ENCODE measurements at regions not wholly inside any gene's neighbourhood (a gene's known extent, or its start where the extent isn't known, plus 50 kb on each side); places are given as distances from the start of the nearest gene placed in this dataset.
"Not testable (repeated sequence)": the region's sequence is repeated elsewhere in the genome, so short reads cannot be mapped to it uniquely, and the experiment has no call there.

GRCh38 chr6:58073263-58073662 lies 755.8 kb downstream of the PRIM2 start:
- no peaks in the 10 kb centered on the region for H3K36me3 Mint-ChIP-seq (ENCODE audit: insufficient read depth)
- no peak overlapping the region for H3K4me3 Mint-ChIP-seq (ENCODE audit: low read depth)
- H3K27ac Mint-ChIP-seq = no peak overlapping the region
- H3K27me3 Mint-ChIP-seq = no peaks in the 10 kb centered on the region
- no peak for DNase-seq (ENCODE audit: low spot score, unreplicated experiment)
- H3K9me3 Mint-ChIP-seq (ENCODE audit: low read depth) = peaks cover 41% of the 10 kb centered on the region
- H3K4me1 Mint-ChIP-seq (ENCODE audit: low read depth) = no peaks in the 10 kb centered on the region
- no peak for TF ChIP-seq CTCF (IDR thresholded peaks at IDR 0.05; ENCODE audit: unreplicated experiment)

GRCh38 chr6:58090067-58090466 lies 772.6 kb downstream of the PRIM2 start:
- not testable (repeated sequence) for H3K27me3 Mint-ChIP-seq; H3K27ac Mint-ChIP-seq; H3K4me1 Mint-ChIP-seq (ENCODE audit: low read depth); H3K36me3 Mint-ChIP-seq (ENCODE audit: insufficient read depth); H3K4me3 Mint-ChIP-seq (ENCODE audit: low read depth); DNase-seq (ENCODE audit: low spot score, unreplicated experiment)
- H3K9me3 Mint-ChIP-seq (ENCODE audit: low read depth) = peaks cover 16% of the 10 kb centered on the region

GRCh38 chr6:58097251-58097650 lies 779.8 kb downstream of the PRIM2 start:
- peaks cover 30% of the 10 kb centered on the region for H3K9me3 Mint-ChIP-seq (ENCODE audit: low read depth)

GRCh38 chr6:58113960-58114359 lies 796.5 kb downstream of the PRIM2 start:
- H3K27ac Mint-ChIP-seq = no peak overlapping the region
- TF ChIP-seq CTCF (IDR thresholded peaks at IDR 0.05; ENCODE audit: unreplicated experiment) = no peak
- H3K4me3 Mint-ChIP-seq (ENCODE audit: low read depth) = no peak overlapping the region
- no peaks in the 10 kb centered on the region for H3K27me3 Mint-ChIP-seq
- H3K9me3 Mint-ChIP-seq (ENCODE audit: low read depth) = peaks cover 33% of the 10 kb centered on the region
- no peaks in the 10 kb centered on the region for H3K4me1 Mint-ChIP-seq (ENCODE audit: low read depth)
- H3K36me3 Mint-ChIP-seq (ENCODE audit: insufficient read depth) = peaks cover 1% of the 10 kb centered on the region
- DNase-seq (ENCODE audit: low spot score, unreplicated experiment) = no peak

More at GRCh38 chr6:58097251-58097650, 779.8 kb downstream of the PRIM2 start:
- not testable (repeated sequence) for H3K27me3 Mint-ChIP-seq; H3K27ac Mint-ChIP-seq; H3K4me1 Mint-ChIP-seq (ENCODE audit: low read depth); DNase-seq (ENCODE audit: low spot score, unreplicated experiment); H3K4me3 Mint-ChIP-seq (ENCODE audit: low read depth); H3K36me3 Mint-ChIP-seq (ENCODE audit: insufficient read depth)

- not testable (repeated sequence) for DNase-seq (ENCODE audit: low spot score, unreplicated experiment); H3K4me1 Mint-ChIP-seq (ENCODE audit: low read depth); H3K36me3 Mint-ChIP-seq (ENCODE audit: insufficient read depth); H3K27ac Mint-ChIP-seq; H3K4me3 Mint-ChIP-seq (ENCODE audit: low read depth); H3K27me3 Mint-ChIP-seq
- H3K9me3 Mint-ChIP-seq (ENCODE audit: low read depth) = peaks cover 35% of the 10 kb centered on the region
These were observed 799.7 kb downstream of the PRIM2 start for GRCh38 chr6:58117162-58117561.

- peaks cover 21% of the 10 kb centered on the region for H3K9me3 Mint-ChIP-seq (ENCODE audit: low read depth)
- H3K4me1 Mint-ChIP-seq (ENCODE audit: low read depth); H3K36me3 Mint-ChIP-seq (ENCODE audit: insufficient read depth); DNase-seq (ENCODE audit: low spot score, unreplicated experiment); H3K4me3 Mint-ChIP-seq (ENCODE audit: low read depth); H3K27me3 Mint-ChIP-seq; H3K27ac Mint-ChIP-seq: not testable (repeated sequence)
These were observed 804.2 kb downstream of the PRIM2 start for GRCh38 chr6:58121616-58122015.

- H3K27ac Mint-ChIP-seq; H3K27me3 Mint-ChIP-seq; H3K4me3 Mint-ChIP-seq (ENCODE audit: low read depth); DNase-seq (ENCODE audit: low spot score, unreplicated experiment); H3K4me1 Mint-ChIP-seq (ENCODE audit: low read depth); H3K36me3 Mint-ChIP-seq (ENCODE audit: insufficient read depth): not testable (repeated sequence)
- H3K9me3 Mint-ChIP-seq (ENCODE audit: low read depth) = peaks cover 24% of the 10 kb centered on the region
These were observed 806.3 kb downstream of the PRIM2 start for GRCh38 chr6:58123770-58124169.

GRCh38 chr6:58128549-58128948 lies 811.1 kb downstream of the PRIM2 start:
- H3K4me3 Mint-ChIP-seq (ENCODE audit: low read depth); H3K27me3 Mint-ChIP-seq; H3K36me3 Mint-ChIP-seq (ENCODE audit: insufficient read depth); DNase-seq (ENCODE audit: low spot score, unreplicated experiment); H3K4me1 Mint-ChIP-seq (ENCODE audit: low read depth); H3K27ac Mint-ChIP-seq: not testable (repeated sequence)
- peaks cover 31% of the 10 kb centered on the region for H3K9me3 Mint-ChIP-seq (ENCODE audit: low read depth)

GRCh38 chr6:58129098-58129497 lies 811.7 kb downstream of the PRIM2 start:
- not testable (repeated sequence) for H3K27ac Mint-ChIP-seq; DNase-seq (ENCODE audit: low spot score, unreplicated experiment); H3K36me3 Mint-ChIP-seq (ENCODE audit: insufficient read depth); H3K4me1 Mint-ChIP-seq (ENCODE audit: low read depth); H3K27me3 Mint-ChIP-seq; H3K4me3 Mint-ChIP-seq (ENCODE audit: low read depth)
- H3K9me3 Mint-ChIP-seq (ENCODE audit: low read depth) = peaks cover 30% of the 10 kb centered on the region

- H3K4me1 Mint-ChIP-seq (ENCODE audit: low read depth); H3K27ac Mint-ChIP-seq; DNase-seq (ENCODE audit: low spot score, unreplicated experiment); H3K27me3 Mint-ChIP-seq; H3K36me3 Mint-ChIP-seq (ENCODE audit: insufficient read depth); H3K4me3 Mint-ChIP-seq (ENCODE audit: low read depth): not testable (repeated sequence)
- peaks cover 31% of the 10 kb centered on the region for H3K9me3 Mint-ChIP-seq (ENCODE audit: low read depth)
These were observed 822.3 kb downstream of the PRIM2 start for GRCh38 chr6:58139746-58140145.

GRCh38 chr6:58171025-58171424 lies 853.6 kb downstream of the PRIM2 start:
- H3K36me3 Mint-ChIP-seq (ENCODE audit: insufficient read depth); DNase-seq (ENCODE audit: low spot score, unreplicated experiment); H3K27ac Mint-ChIP-seq; H3K27me3 Mint-ChIP-seq; H3K4me1 Mint-ChIP-seq (ENCODE audit: low read depth); H3K4me3 Mint-ChIP-seq (ENCODE audit: low read depth): not testable (repeated sequence)
- peaks cover 26% of the 10 kb centered on the region for H3K9me3 Mint-ChIP-seq (ENCODE audit: low read depth)

GRCh38 chr6:58181557-58182065 lies 864.2 kb downstream of the PRIM2 start:
- not testable (repeated sequence) for H3K4me3 Mint-ChIP-seq (ENCODE audit: low read depth)
- peaks cover 23% of the 10 kb centered on the region for H3K9me3 Mint-ChIP-seq (ENCODE audit: low read depth)

More at GRCh38 chr6:58181557-58182065, 864.2 kb downstream of the PRIM2 start:
- not testable (repeated sequence) for H3K4me1 Mint-ChIP-seq (ENCODE audit: low read depth); H3K27me3 Mint-ChIP-seq; H3K36me3 Mint-ChIP-seq (ENCODE audit: insufficient read depth); H3K27ac Mint-ChIP-seq; DNase-seq (ENCODE audit: low spot score, unreplicated experiment)

All from progenitor cell of endocrine pancreas (in vitro differentiated cells).